AG10803 (cell line): ENCODE measurements at regions not wholly inside any gene's neighbourhood (a gene's known extent, or its start where the extent isn't known, plus 50 kb on each side); places are given as distances from the start of the nearest gene placed in this dataset.

Source experiments
- DNase-seq: peaks from one replicate; pipeline ENCODE4 v3.0.0; 2010; ENCODE audit warnings: low read depth
- H3K4me3 ChIP-seq: 2 replicates; pipeline ENCODE4 v1.5.1; 2011; ENCODE audit warnings: mild to moderate bottlenecking, low read length, control low read depth
- CTCF ChIP-seq: conservative IDR thresholded peaks from 2 replicates; pipeline ENCODE4 v1.5.1; 2011; ENCODE audit warnings: mild to moderate bottlenecking, low read length, control low read depth, inconsistent platforms

- TF ChIP-seq CTCF: no peak
- DNase-seq: no peak
- H3K4me3 ChIP-seq: no peak overlapping the region
These were observed 64.0 kb upstream of the KCNN2 start for GRCh38 chr5:114297915-114298314.

GRCh38 chr5:114305402-114306207 lies 56.3 kb upstream of the KCNN2 start:
- no peak overlapping the region for H3K4me3 ChIP-seq
- peak; percentile 2 for DNase-seq
- peak; percentile 51 for TF ChIP-seq CTCF

GRCh38 chr5:114308017-114308416 lies 53.9 kb upstream of the KCNN2 start:
- no peak for TF ChIP-seq CTCF
- no peak for DNase-seq

GRCh38 chr5:114308508-114308907 lies 53.4 kb upstream of the KCNN2 start:
- no peak overlapping the region for H3K4me3 ChIP-seq
- DNase-seq: no peak
- TF ChIP-seq CTCF: no peak

More at GRCh38 chr5:114308017-114308416, 53.9 kb upstream of the KCNN2 start:
- no peak overlapping the region for H3K4me3 ChIP-seq

GRCh38 chr5:114310666-114311065 lies 51.2 kb upstream of the KCNN2 start:
- no peak for TF ChIP-seq CTCF
- no peak for DNase-seq
- no peak overlapping the region for H3K4me3 ChIP-seq

- DNase-seq: no peak
- TF ChIP-seq CTCF: no peak
- no peak overlapping the region for H3K4me3 ChIP-seq
These were observed 50.6 kb upstream of the KCNN2 start for GRCh38 chr5:114311281-114311680.

GRCh38 chr5:114311968-114312367 lies 49.9 kb upstream of the KCNN2 start:
- no peak overlapping the region for H3K4me3 ChIP-seq
- DNase-seq: no peak
- TF ChIP-seq CTCF: no peak
